C4-2B (cell line): ENCODE measurements at regions not wholly inside any gene's neighbourhood (a gene's known extent, or its start where the extent isn't known, plus 50 kb on each side); places are given as distances from the start of the nearest gene placed in this dataset.
A peak's percentile ranks its signal among the peaks of the same experiment; 100 is the strongest.

Experiments
- H3K27ac ChIP-seq: fragments of 450-650 bp; 2 replicates; pipeline ENCODE4 v1.5.1; 2017
- CTCF ChIP-seq: fragments of 450-650 bp; conservative IDR thresholded peaks from 2 replicates; pipeline ENCODE4 v1.5.1; 2017; ENCODE audit warnings: mild to moderate bottlenecking
- ZFX ChIP-seq: fragments of 450-650 bp; IDR thresholded peaks from 2 replicates; pipeline ENCODE4 v1.6.1; 2017

GRCh38 chr18:77648411-77648810 lies 398.8 kb downstream of the GALR1 start:
- TF ChIP-seq ZFX = no peak
- no peak for TF ChIP-seq CTCF
- H3K27ac ChIP-seq = no peak overlapping the region

- TF ChIP-seq CTCF = peak; percentile 94
- no peak for TF ChIP-seq ZFX
- no peak overlapping the region for H3K27ac ChIP-seq
These were observed 401.2 kb downstream of the GALR1 start for GRCh38 chr18:77650799-77651385.

- H3K27ac ChIP-seq = no peak overlapping the region
- no peak for TF ChIP-seq CTCF
- TF ChIP-seq ZFX = no peak
These were observed 401.8 kb downstream of the GALR1 start for GRCh38 chr18:77651441-77651840.

GRCh38 chr18:77653792-77654191 lies 404.1 kb downstream of the GALR1 start:
- no peak for TF ChIP-seq CTCF
- no peak for TF ChIP-seq ZFX
- no peak overlapping the region for H3K27ac ChIP-seq

GRCh38 chr18:77654302-77654701 lies 404.7 kb downstream of the GALR1 start:
- TF ChIP-seq ZFX (no peak), CTCF (no peak)
- H3K27ac ChIP-seq = no peak overlapping the region

- no peak overlapping the region for H3K27ac ChIP-seq
- no peak for TF ChIP-seq CTCF
- no peak for TF ChIP-seq ZFX
These were observed 408.1 kb downstream of the GALR1 start for GRCh38 chr18:77657651-77658298.

- H3K27ac ChIP-seq = no peak overlapping the region
- TF ChIP-seq CTCF = no peak
These were observed 408.6 kb downstream of the GALR1 start for GRCh38 chr18:77658299-77658662.
